Keratinocyte (primary cell): ENCODE measurements at regions not wholly inside any gene's neighbourhood (a gene's known extent, or its start where the extent isn't known, plus 50 kb on each side); places are given as distances from the start of the nearest gene placed in this dataset.

Experiments
- DNase-seq: peaks from one replicate; pipeline ENCODE4 v3.0.0-alpha.2; 2011; ENCODE audit warnings: low read depth, missing footprints, low spot score
- FAIRE-seq: peaks from 2 replicates; lab custom pipeline; 2011; peaks lifted over from hg19 to GRCh38; lab: Jason Lieb, UNC
- H2AFZ ChIP-seq: 2 replicates; pipeline ENCODE4 v1.6.0; 2012; ENCODE audit warnings: low read length, control low read depth, inconsistent platforms; ENCODE audit not compliant: control insufficient read depth
- H3K27ac ChIP-seq: 2 replicates; pipeline ENCODE4 v1.5.1; 2011; ENCODE audit warnings: low read length; ENCODE audit not compliant: control insufficient read depth, insufficient read depth
- H3K27me3 ChIP-seq: 3 replicates; pipeline ENCODE4 v1.6.0; 2011; ENCODE audit warnings: low read length; ENCODE audit not compliant: control insufficient read depth, insufficient read depth; ENCODE audit errors: extremely low read depth
- H3K36me3 ChIP-seq, 2 experiments: 2 replicates in 1 of 2; 3 replicates in 1 of 2; pipeline ENCODE4 v1.5.1; 2011; ENCODE audit warnings: low read length in 2 of 2, mild to moderate bottlenecking in 1 of 2; ENCODE audit not compliant: control insufficient read depth in 2 of 2, insufficient read depth in 2 of 2; ENCODE audit errors: extremely low read depth in 1 of 2
- H3K4me1 ChIP-seq: 3 replicates; pipeline ENCODE4 v1.5.1; 2011; ENCODE audit warnings: low read length; ENCODE audit not compliant: control insufficient read depth, insufficient read depth; ENCODE audit errors: extremely low read depth
- H3K4me2 ChIP-seq: 3 replicates; pipeline ENCODE4 v1.6.0; 2011; ENCODE audit warnings: low read depth, low read length; ENCODE audit not compliant: control insufficient read depth, insufficient read depth; ENCODE audit errors: extremely low read depth
- H3K4me3 ChIP-seq, 3 experiments: fragments of 200-600 bp in 1 of 3; sonication (generic) in 1 of 3; 2 replicates in 2 of 3; 3 replicates in 1 of 3; pipeline ENCODE4 v1.5.1; 2011 to 2016; ENCODE audit warnings: low read length in 3 of 3, mild to moderate bottlenecking in 3 of 3, control low read depth in 2 of 3, inconsistent platforms in 1 of 3, low read depth in 1 of 3, mixed read lengths in 1 of 3, mixed run types in 1 of 3, moderate library complexity in 1 of 3; ENCODE audit not compliant: control insufficient read depth in 2 of 3, insufficient read depth in 2 of 3; ENCODE audit errors: extremely low read depth in 1 of 3
- H3K79me2 ChIP-seq: 2 replicates; pipeline ENCODE4 v1.6.0; 2012; ENCODE audit warnings: low read length; ENCODE audit not compliant: control insufficient read depth, insufficient read depth
- H3K9ac ChIP-seq: 3 replicates; pipeline ENCODE4 v1.6.0; 2011; ENCODE audit warnings: low read length; ENCODE audit not compliant: control insufficient read depth, insufficient read depth; ENCODE audit errors: extremely low read depth
- H3K9me1 ChIP-seq: 3 replicates; pipeline ENCODE4 v1.6.0; 2011; ENCODE audit warnings: low read length; ENCODE audit not compliant: control insufficient read depth, insufficient read depth; ENCODE audit errors: extremely low read depth
- H3K9me3 ChIP-seq: 2 replicates; pipeline ENCODE4 v1.5.1; 2012; ENCODE audit warnings: low read depth, low read length; ENCODE audit not compliant: control insufficient read depth
- H4K20me1 ChIP-seq: 3 replicates; pipeline ENCODE4 v1.6.0; 2011; ENCODE audit warnings: low read length; ENCODE audit not compliant: control insufficient read depth, insufficient read depth; ENCODE audit errors: extremely low read depth
- CTCF ChIP-seq, 3 experiments: IDR thresholded peaks in 1 of 3; conservative IDR thresholded peaks in 1 of 3; optimal IDR thresholded peaks in 1 of 3; 2 replicates in 2 of 3; 3 replicates in 1 of 3; pipeline versions ENCODE3 to v1.5.1; 2011; ENCODE audit warnings: low read length in 3 of 3, mild to moderate bottlenecking in 3 of 3, moderate library complexity in 2 of 3, control low read depth in 1 of 3, inconsistent platforms in 1 of 3; ENCODE audit not compliant: insufficient read depth in 2 of 3; ENCODE audit errors: extremely low read depth in 1 of 3
- EZH2 ChIP-seq: IDR thresholded peaks from one replicate; pipeline ENCODE4 v1.6.1; 2012; ENCODE audit warnings: inconsistent platforms, mild to moderate bottlenecking, low read length, moderate library complexity
- dilution Hi-C: fragments of 300-500 bp; cut with MboI; formaldehyde crosslinking; loops from one replicate; pipeline ENCODE4 v1.7.0; 2020; ENCODE audit warnings: low sequenced_read_pairs; ENCODE audit not compliant: extremely low pct_ligation_motif_present

GRCh38 chr2:76569819-76570218 is 859.1 kb upstream of the GCFC2 start:
- TF ChIP-seq EZH2 (no peak), CTCF (optimal IDR thresholded peaks at IDR 0.05 in 1 of 3, IDR thresholded peaks at IDR 0.05 in 1 of 3, conservative IDR thresholded peaks at IDR 0.05 in 1 of 3; ENCODE audit: extremely low read depth in 1 of 3, insufficient read depth in 2 of 3, low read length in 3 of 3) (no peak)
- Histone ChIP-seq H3K27me3 (no peaks in the 10 kb centered on the region), H3K9ac (no peak overlapping the region), H3K36me3 (no peaks in the 10 kb centered on the region), H3K79me2 (no peaks in the 10 kb centered on the region), H3K4me2 (no peak overlapping the region), H3K4me3 (no peak overlapping the region), H2AFZ (no peak overlapping the region), H4K20me1 (no peaks in the 10 kb centered on the region), H3K9me1 (no peaks in the 10 kb centered on the region), H3K9me3 (no peaks in the 10 kb centered on the region), H3K27ac (no peak overlapping the region), H3K4me1 (no peaks in the 10 kb centered on the region)
- DNase-seq = no peak
- FAIRE-seq = no peak
- dilution Hi-C loops = no loop called here

- no peaks in the 10 kb centered on the region for H3K27me3 ChIP-seq
- DNase-seq (no peak), FAIRE-seq (no peak)
- H3K9me1 ChIP-seq = no peaks in the 10 kb centered on the region
- H3K36me3 ChIP-seq = no peaks in the 10 kb centered on the region
- no peaks in the 10 kb centered on the region for H4K20me1 ChIP-seq
- dilution Hi-C loops = no loop called here
- H3K4me3 ChIP-seq = no peak overlapping the region
- no peaks in the 10 kb centered on the region for H3K4me1 ChIP-seq
- no peaks in the 10 kb centered on the region for H3K79me2 ChIP-seq
- H3K9ac ChIP-seq = no peak overlapping the region
- peaks cover 4% of the 10 kb centered on the region for H3K9me3 ChIP-seq
- TF ChIP-seq CTCF (optimal IDR thresholded peaks at IDR 0.05 in 1 of 3, IDR thresholded peaks at IDR 0.05 in 1 of 3, conservative IDR thresholded peaks at IDR 0.05 in 1 of 3; ENCODE audit: extremely low read depth in 1 of 3, insufficient read depth in 2 of 3, low read length in 3 of 3) = no peak
- no peak for TF ChIP-seq EZH2
- H3K27ac ChIP-seq = no peak overlapping the region
- H3K4me2 ChIP-seq = no peak overlapping the region
- no peak overlapping the region for H2AFZ ChIP-seq
Measured at GRCh38 chr2:76567478-76567877, 856.8 kb upstream of the GCFC2 start.
